C4-2B (cell line): ENCODE measurements at regions not wholly inside any gene's neighbourhood (a gene's known extent, or its start where the extent isn't known, plus 50 kb on each side); places are given as distances from the start of the nearest gene placed in this dataset.

Experiments used
- CTCF ChIP-seq: fragments of 450-650 bp; conservative IDR thresholded peaks from 2 replicates; pipeline ENCODE4 v1.5.1; 2017; ENCODE audit warnings: mild to moderate bottlenecking
- ZFX ChIP-seq: fragments of 450-650 bp; IDR thresholded peaks from 2 replicates; pipeline ENCODE4 v1.6.1; 2017

- TF ChIP-seq CTCF, result no peak
- no peak for TF ChIP-seq ZFX
Observed at GRCh38 chr16:52066962-52067361, 480.0 kb downstream of the TOX3 start.
